Peyer's patch (tissue), 4 donors: ENCODE measurements at regions not wholly inside any gene's neighbourhood (a gene's known extent, or its start where the extent isn't known, plus 50 kb on each side); places are given as distances from the start of the nearest gene placed in this dataset.

Source experiments
- CTCF ChIP-seq, 6 experiments: fragments of 450-650 bp in 4 of 6; fragments of 200-600 bp in 2 of 6; sonication (generic) in 1 of 6; IDR thresholded peaks; one replicate each; pipeline ENCODE4 v1.5.1; 2017 to 2019; ENCODE audit warnings: antibody characterized with exemption in 6 of 6, mild to moderate bottlenecking in 3 of 6, moderate library complexity in 1 of 6
- POLR2A ChIP-seq, 2 donors: fragments of 450-650 bp; IDR thresholded peaks; one replicate each; pipeline ENCODE4 v1.5.1; 2017; ENCODE audit warnings: antibody characterized with exemption in 2 of 2, mild to moderate bottlenecking in 2 of 2, moderate library complexity in 2 of 2

DNA sequence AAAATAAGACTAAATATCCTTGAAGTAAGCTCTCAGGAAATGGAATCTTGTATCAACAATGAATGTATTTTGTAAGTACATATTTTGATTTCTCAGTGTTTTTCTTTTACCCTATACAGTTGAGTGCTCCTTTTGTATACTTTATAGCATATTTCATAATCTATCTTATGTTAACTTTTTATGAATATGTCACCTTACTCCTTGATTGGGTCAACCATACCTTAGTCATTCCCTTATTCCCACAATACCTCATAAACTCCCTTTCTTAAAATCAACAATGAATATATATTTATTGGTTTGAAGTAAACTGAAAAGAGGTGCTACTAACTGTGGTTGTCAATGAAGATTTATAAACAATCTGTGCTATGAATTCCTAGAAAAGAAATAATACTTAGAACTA lies 686.2 kb downstream of the METTL15 start:
- TF ChIP-seq CTCF (IDR thresholded peaks at IDR 0.05) (no peak), POLR2A (IDR thresholded peaks at IDR 0.05) (no peak)
